ENCODE measurements at regions not wholly inside any gene's neighbourhood (a gene's known extent, or its start where the extent isn't known, plus 50 kb on each side); places are given as distances from the start of the nearest gene placed in this dataset.
"Not testable (repeated sequence)": the region's sequence is repeated elsewhere in the genome, so short reads cannot be mapped to it uniquely, and the experiment has no call there.

GRCh38 chr12:131286301-131286700, 332.6 kb downstream of the ADGRD1 start:
- TF ChIP-seq POU2F2, TAF1, POLR2AphosphoS5 (IDR thresholded peaks at IDR 0.05; ENCODE audit: low read depth, low read length): not testable (repeated sequence)

All from GM12891 (cell line).